ENCODE measurements at regions not wholly inside any gene's neighbourhood (a gene's known extent, or its start where the extent isn't known, plus 50 kb on each side); places are given as distances from the start of the nearest gene placed in this dataset.

DNA sequence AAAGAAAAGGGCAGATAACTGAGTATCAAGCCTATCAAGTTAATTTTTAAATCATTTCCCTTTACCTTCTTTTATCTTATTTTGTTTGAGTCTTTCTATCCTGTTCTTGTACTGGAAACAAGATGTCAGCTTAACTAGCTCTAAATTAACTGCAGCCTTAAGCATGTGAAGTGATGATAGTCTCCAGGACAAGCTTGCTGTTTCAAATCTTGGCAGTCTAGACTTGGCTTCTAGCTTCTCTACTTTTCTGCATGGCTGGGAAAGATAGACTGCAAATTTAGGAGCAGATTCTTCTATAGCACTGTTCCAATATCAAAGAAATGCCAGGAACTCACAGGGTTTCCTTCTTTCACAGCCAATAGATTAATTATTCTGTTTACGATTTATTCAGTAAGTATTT lies 1034.4 kb downstream of the TUSC7 start:
- no peaks in the 10 kb centered on the region for H3K36me3 Mint-ChIP-seq

DNA sequence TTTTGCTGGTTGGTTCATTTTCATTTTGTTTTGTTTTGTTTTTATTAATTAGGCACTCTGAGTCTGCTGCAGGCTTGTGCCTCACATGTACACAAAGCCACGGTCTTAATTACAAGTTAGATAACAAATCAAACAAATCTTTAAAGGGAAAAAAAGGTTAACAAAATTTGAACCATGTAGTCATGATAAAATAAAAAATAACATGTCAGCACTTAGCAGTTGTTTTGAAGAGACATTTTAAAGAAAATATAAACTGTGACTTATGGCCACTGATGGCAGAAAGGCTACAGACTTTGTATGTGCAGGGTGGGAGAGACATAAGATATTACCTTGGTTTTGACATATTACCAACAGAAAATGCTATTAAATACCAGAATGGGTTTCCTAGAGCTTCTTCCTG lies 1035.4 kb downstream of the TUSC7 start:
- Mint-ChIP-seq H3K9me3 (no peaks in the 10 kb centered on the region), H3K4me1 (ENCODE audit: low read depth) (no peaks in the 10 kb centered on the region), H3K36me3 (no peaks in the 10 kb centered on the region), H3K27me3 (no peaks in the 10 kb centered on the region), H3K4me3 (no peak overlapping the region), H3K27ac (no peak overlapping the region)
- DNase-seq = no peak
- intact Hi-C loops (cut with micrococcal nuclease) = no loop called here
- ChIA-PET CTCF (no interaction called here), POLR2A (no interaction called here)

More for the DNA sequence above, 1034.4 kb downstream of the TUSC7 start:
- ChIA-PET CTCF (interaction anchor here (1.0 kb wide), 1 partner anchor 14 kb away, joined by 3 read pairs; no protein-coding TSS in a partner anchor), POLR2A (no interaction called here)
- Mint-ChIP-seq H3K9me3 (no peaks in the 10 kb centered on the region), H3K27ac (no peak overlapping the region), H3K27me3 (no peaks in the 10 kb centered on the region), H3K4me3 (no peak overlapping the region), H3K4me1 (ENCODE audit: low read depth) (no peaks in the 10 kb centered on the region)
- intact Hi-C loops (cut with micrococcal nuclease) = no loop called here
- no peak for DNase-seq

DNA sequence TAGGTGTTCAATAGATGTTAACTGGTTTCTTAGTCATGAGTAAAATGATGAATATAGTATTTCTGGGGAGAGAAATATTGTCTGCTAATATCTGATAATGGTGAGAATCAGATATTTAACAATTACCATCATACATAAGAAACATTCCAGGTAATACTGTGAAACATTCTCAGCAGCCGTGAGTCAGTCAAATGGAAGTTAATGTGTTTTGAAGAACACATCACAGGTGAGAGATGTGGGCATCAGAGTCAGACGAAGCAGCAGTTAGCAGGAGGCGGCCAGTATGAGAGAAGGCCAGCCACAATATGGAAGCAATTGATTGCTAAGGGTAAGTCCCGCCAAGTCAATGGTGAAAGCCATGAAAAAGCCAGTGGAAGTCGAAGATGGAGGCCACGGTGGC lies 1035.9 kb downstream of the TUSC7 start:
- Mint-ChIP-seq H3K4me3 (no peak overlapping the region), H3K27me3 (no peaks in the 10 kb centered on the region), H3K27ac (no peak overlapping the region), H3K36me3 (no peaks in the 10 kb centered on the region), H3K4me1 (ENCODE audit: low read depth) (no peaks in the 10 kb centered on the region), H3K9me3 (no peaks in the 10 kb centered on the region)
- intact Hi-C loops (cut with micrococcal nuclease) = no loop called here
- POLR2A ChIA-PET = no interaction called here
- CTCF ChIA-PET = no interaction called here
- DNase-seq = no peak

GRCh38 chr3:117746066-117746465 lies 1036.5 kb downstream of the TUSC7 start:
- Mint-ChIP-seq H3K27ac (no peak overlapping the region), H3K9me3 (no peaks in the 10 kb centered on the region), H3K36me3 (no peaks in the 10 kb centered on the region), H3K27me3 (no peaks in the 10 kb centered on the region), H3K4me3 (no peak overlapping the region), H3K4me1 (ENCODE audit: low read depth) (no peaks in the 10 kb centered on the region)
- no peak for DNase-seq
- ChIA-PET CTCF (no interaction called here), POLR2A (no interaction called here)
- intact Hi-C loops (cut with micrococcal nuclease) = no loop called here

DNA sequence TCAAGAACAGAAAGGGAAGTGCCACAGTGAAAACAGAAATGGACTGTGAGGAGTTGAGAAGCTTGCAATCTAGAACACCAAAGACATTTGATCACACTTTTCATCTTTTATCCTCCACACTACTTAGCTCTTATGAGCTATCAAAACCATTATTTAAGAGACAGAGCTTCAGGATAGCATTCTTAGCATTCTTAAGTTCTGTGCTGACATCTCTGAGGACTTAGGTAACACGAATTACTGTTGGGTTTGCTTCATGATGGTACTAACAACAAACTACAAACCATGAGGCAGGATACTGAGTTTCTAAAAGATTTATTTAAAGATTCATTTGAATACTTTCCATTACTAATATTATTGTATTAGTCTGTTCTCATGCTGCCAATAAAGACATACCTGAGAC lies 1038.6 kb downstream of the TUSC7 start:
- no peaks in the 10 kb centered on the region for H3K9me3 Mint-ChIP-seq
- no peaks in the 10 kb centered on the region for H3K27me3 Mint-ChIP-seq
- CTCF ChIA-PET = no interaction called here
- H3K27ac Mint-ChIP-seq = no peak overlapping the region
- intact Hi-C loops (cut with micrococcal nuclease) = no loop called here
- H3K4me1 Mint-ChIP-seq (ENCODE audit: low read depth) = no peaks in the 10 kb centered on the region
- H3K4me3 Mint-ChIP-seq = no peak overlapping the region
- POLR2A ChIA-PET = no interaction called here
- no peak for DNase-seq
- no peaks in the 10 kb centered on the region for H3K36me3 Mint-ChIP-seq

DNA sequence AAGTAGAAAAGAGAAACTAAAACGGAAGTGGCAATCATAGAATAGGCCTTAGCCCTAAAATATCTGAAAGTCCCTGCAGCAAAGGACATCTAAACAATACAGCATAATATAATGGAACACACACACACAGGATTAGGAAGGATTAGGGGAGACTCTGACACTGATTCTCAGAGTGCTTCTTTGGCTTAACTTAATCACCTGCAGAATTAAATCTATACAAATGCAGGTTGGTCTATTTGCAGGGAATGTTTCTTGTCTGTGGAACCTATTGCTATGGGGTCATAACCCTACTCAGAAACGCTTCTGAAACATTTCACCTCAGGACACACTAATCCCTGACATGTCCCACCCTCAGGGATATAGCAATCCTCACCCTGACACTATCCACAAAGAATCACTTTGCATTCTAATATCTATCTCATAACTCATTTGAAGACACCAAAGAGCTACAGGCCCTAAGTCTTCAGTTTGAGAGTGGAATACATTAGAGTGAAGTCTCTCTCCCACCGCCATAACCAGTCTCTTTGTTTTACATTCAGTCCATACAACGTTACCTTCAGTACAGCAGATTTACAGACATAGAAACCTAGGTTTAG lies 1041.2 kb downstream of the TUSC7 start:
- Mint-ChIP-seq H3K9me3 (peaks cover 2% of the 10 kb centered on the region), H3K36me3 (no peaks in the 10 kb centered on the region), H3K27me3 (no peaks in the 10 kb centered on the region), H3K4me1 (ENCODE audit: low read depth) (no peaks in the 10 kb centered on the region), H3K4me3 (no peak overlapping the region), H3K27ac (no peak overlapping the region)
- no peak for DNase-seq
- intact Hi-C loops (cut with micrococcal nuclease) = no loop called here
- ChIA-PET POLR2A (no interaction called here), CTCF (no interaction called here)

DNA sequence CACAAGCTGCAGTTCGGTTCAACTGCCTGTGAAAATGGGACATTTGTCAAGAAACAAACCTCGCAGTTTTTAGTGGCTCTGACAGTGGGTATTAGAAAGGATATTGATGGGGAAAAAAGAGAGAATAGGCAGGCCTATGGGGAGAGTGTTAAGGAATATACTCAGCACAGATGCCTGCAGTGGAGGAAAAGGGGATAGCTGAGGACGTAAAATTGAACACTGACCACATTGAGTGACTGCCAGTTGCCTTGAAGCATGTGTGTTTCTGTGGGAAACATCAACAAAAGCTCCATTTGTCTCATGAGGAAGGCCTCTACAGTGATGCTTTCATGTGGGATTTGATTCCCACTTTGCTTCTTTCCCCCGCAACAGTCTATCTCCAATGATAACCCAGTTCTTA lies 1042.1 kb downstream of the TUSC7 start:
- DNase-seq = no peak
- H3K4me1 Mint-ChIP-seq (ENCODE audit: low read depth) = no peaks in the 10 kb centered on the region
- ChIA-PET CTCF (no interaction called here), POLR2A (no interaction called here)
- intact Hi-C loops (cut with micrococcal nuclease) = no loop called here
- H3K27ac Mint-ChIP-seq = no peak overlapping the region
- no peaks in the 10 kb centered on the region for H3K27me3 Mint-ChIP-seq
- H3K9me3 Mint-ChIP-seq = peaks cover 3% of the 10 kb centered on the region
- no peaks in the 10 kb centered on the region for H3K36me3 Mint-ChIP-seq
- H3K4me3 Mint-ChIP-seq = no peak overlapping the region

DNA sequence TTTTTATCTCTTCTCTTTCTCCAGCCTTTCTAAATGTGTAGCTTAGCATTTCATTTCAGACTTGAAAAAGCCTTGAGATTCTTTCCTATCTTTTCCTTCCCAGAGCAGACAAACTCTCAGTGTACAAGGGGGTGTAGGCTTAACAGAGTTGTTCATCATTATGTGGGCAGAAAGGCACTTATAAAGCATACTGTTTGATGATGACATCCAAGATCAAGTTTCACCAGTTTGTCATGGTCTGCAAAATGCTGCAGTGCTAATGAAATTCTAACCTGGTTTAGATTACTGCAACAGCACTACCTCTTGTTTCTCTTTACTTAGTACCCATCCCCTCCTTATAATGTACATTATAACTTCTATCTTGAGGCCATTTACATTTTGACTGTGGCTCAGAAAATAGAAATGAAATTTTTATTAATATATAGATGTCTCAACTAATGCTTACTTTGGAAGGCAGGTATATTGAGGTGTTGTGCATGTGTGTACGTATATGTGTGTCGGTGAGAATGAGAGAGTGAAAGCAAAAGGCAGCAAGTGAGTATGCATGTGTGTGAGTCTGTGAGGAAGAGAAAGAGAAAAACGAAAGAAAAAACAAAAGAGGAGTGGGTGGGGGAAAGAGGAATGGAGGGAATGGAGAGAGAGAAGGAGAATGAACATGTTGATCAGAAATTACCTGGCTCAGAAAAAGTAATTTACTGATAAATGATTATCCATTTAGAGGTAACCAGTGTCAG lies 1043.6 kb downstream of the TUSC7 start:
- Mint-ChIP-seq H3K4me1 (ENCODE audit: low read depth) (no peaks in the 10 kb centered on the region), H3K27ac (no peak overlapping the region), H3K27me3 (no peaks in the 10 kb centered on the region), H3K9me3 (peaks cover 6% of the 10 kb centered on the region), H3K4me3 (no peak overlapping the region), H3K36me3 (no peaks in the 10 kb centered on the region)
- ChIA-PET POLR2A (no interaction called here), CTCF (no interaction called here)
- intact Hi-C loops (cut with micrococcal nuclease) = no loop called here
- DNase-seq = no peak

DNA sequence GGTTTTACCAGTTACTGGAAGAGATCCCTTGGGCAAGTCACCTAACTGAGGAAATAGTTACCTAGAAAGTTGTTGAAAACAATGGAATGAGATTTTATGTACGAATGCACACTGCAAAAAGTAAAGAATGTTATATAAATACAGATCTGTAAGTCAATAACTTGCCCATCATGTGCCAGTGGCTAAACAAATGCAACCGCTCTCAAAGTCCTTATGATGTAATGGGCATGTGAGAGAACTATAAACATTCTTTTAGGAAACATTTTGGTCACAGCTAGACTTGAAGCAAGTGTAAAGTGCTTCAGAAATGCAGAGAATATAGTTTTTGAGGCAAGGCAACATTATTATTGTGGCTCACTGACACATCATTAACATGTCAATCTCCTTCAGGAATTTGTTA lies 1044.5 kb downstream of the TUSC7 start:
- intact Hi-C loops (cut with micrococcal nuclease) = no loop called here
- ChIA-PET CTCF (no interaction called here), POLR2A (no interaction called here)
- no peaks in the 10 kb centered on the region for H3K36me3 Mint-ChIP-seq
- no peaks in the 10 kb centered on the region for H3K4me1 Mint-ChIP-seq (ENCODE audit: low read depth)
- H3K27me3 Mint-ChIP-seq = no peaks in the 10 kb centered on the region
- H3K9me3 Mint-ChIP-seq = peaks cover 9% of the 10 kb centered on the region
- DNase-seq = no peak
- no peak overlapping the region for H3K27ac Mint-ChIP-seq
- no peak overlapping the region for H3K4me3 Mint-ChIP-seq

- peaks cover 9% of the 10 kb centered on the region for H3K9me3 Mint-ChIP-seq
- ChIA-PET CTCF (no interaction called here), POLR2A (no interaction called here)
- H3K4me1 Mint-ChIP-seq (ENCODE audit: low read depth) = no peaks in the 10 kb centered on the region
- DNase-seq = no peak
- no peaks in the 10 kb centered on the region for H3K27me3 Mint-ChIP-seq
- intact Hi-C loops (cut with micrococcal nuclease) = no loop called here
- no peaks in the 10 kb centered on the region for H3K36me3 Mint-ChIP-seq
- H3K4me3 Mint-ChIP-seq = no peak overlapping the region
- H3K27ac Mint-ChIP-seq = no peak overlapping the region
Measured at GRCh38 chr3:117754841-117755240, 1045.3 kb downstream of the TUSC7 start.

- H3K36me3 Mint-ChIP-seq = no peaks in the 10 kb centered on the region
- H3K4me1 Mint-ChIP-seq (ENCODE audit: low read depth) = no peaks in the 10 kb centered on the region
- peaks cover 9% of the 10 kb centered on the region for H3K9me3 Mint-ChIP-seq
- intact Hi-C loops (cut with micrococcal nuclease) = no loop called here
- ChIA-PET CTCF (no interaction called here), POLR2A (no interaction called here)
- H3K27ac Mint-ChIP-seq = no peak overlapping the region
- no peak for DNase-seq
- no peak overlapping the region for H3K4me3 Mint-ChIP-seq
- no peaks in the 10 kb centered on the region for H3K27me3 Mint-ChIP-seq
Measured at GRCh38 chr3:117756563-117756962, 1047.0 kb downstream of the TUSC7 start.

DNA sequence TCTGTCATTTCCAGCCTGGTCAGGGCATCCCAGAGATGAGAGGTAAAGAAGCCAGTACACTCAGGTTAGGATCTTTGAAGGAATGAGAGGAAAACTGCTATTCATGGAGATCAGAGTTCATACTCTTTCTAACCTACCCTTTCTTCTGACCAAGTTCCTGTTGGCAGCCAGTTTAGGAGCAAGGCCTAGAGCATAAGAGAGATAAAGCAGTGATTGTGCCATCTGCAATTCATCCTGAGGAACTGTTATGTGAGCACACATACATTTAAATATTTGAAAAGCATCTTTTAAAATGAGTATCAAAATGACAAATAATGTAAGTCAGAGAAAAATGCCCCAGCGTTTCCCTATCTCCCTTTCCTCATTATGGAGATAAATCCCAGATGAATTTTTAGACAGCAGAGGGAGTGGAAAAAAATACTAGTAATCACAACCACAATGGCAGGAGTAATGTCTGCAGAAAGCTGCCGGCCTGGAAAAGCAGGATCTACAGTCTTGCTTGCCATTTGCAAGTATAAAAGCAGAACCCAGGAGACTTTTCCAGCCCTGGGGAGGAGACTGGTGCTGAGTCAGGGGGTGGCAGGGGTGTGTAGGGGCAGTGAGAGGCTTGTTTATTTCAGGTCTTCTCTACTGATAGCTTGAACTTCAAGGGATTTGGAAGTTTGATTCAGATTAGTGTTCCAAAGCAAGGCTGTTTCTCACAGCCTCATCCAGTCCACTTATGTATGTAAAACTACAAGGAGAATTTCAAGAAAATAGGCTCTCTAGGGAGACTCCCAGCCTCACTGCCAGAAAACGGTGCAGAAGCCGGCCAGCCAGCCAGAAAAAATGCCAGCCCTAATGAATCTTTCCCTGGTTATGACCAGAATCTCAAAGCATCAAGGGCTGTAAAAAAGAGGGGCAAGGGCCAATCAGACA lies 1052.4 kb downstream of the TUSC7 start:
- no peaks in the 10 kb centered on the region for H3K36me3 Mint-ChIP-seq
- no peak overlapping the region for H3K27ac Mint-ChIP-seq
- DNase-seq = no peak
- no peak overlapping the region for H3K4me3 Mint-ChIP-seq
- intact Hi-C loops (cut with micrococcal nuclease) = no loop called here
- ChIA-PET CTCF (no interaction called here), POLR2A (no interaction called here)
- H3K27me3 Mint-ChIP-seq = no peaks in the 10 kb centered on the region
- H3K4me1 Mint-ChIP-seq (ENCODE audit: low read depth) = no peaks in the 10 kb centered on the region
- H3K9me3 Mint-ChIP-seq = peaks cover 5% of the 10 kb centered on the region

- Mint-ChIP-seq H3K9me3 (peaks cover 3% of the 10 kb centered on the region), H3K4me3 (no peak overlapping the region), H3K27ac (no peak overlapping the region), H3K27me3 (no peaks in the 10 kb centered on the region), H3K4me1 (ENCODE audit: low read depth) (no peaks in the 10 kb centered on the region), H3K36me3 (no peaks in the 10 kb centered on the region)
- intact Hi-C loops (cut with micrococcal nuclease) = no loop called here
- ChIA-PET POLR2A (no interaction called here), CTCF (no interaction called here)
- DNase-seq = no peak
Measured at GRCh38 chr3:117762621-117763037, 1053.0 kb downstream of the TUSC7 start.
